ENCODE measurements at regions not wholly inside any gene's neighbourhood (a gene's known extent, or its start where the extent isn't known, plus 50 kb on each side); places are given as distances from the start of the nearest gene placed in this dataset.

- TF ChIP-seq CTCF (conservative IDR thresholded peaks at IDR 0.05; ENCODE audit: low read depth, low read length): no peak
- no peak for TF ChIP-seq POLR2A (IDR thresholded peaks at IDR 0.05; ENCODE audit: low read depth, low read length)
- no peak for TF ChIP-seq CHD1 (IDR thresholded peaks at IDR 0.05; ENCODE audit: low read depth, low read length)
- no peak for TF ChIP-seq SMC3 (IDR thresholded peaks at IDR 0.05; ENCODE audit: low read depth, low read length)
- TF ChIP-seq FOS (IDR thresholded peaks at IDR 0.05; ENCODE audit: low read depth, low read length): no peak
- TF ChIP-seq BHLHE40 (IDR thresholded peaks at IDR 0.05; ENCODE audit: low read depth, low read length): no peak
- TF ChIP-seq USF2 (IDR thresholded peaks at IDR 0.05; ENCODE audit: low read depth, low read length): no peak
- no peak for TF ChIP-seq RAD21 (IDR thresholded peaks at IDR 0.05; ENCODE audit: low read length)
- TF ChIP-seq NFE2L2 (IDR thresholded peaks at IDR 0.05; ENCODE audit: low read depth, low read length): no peak
- TF ChIP-seq CEBPB (IDR thresholded peaks at IDR 0.05; ENCODE audit: low read depth, low read length): no peak
- TF ChIP-seq RFX5 (IDR thresholded peaks at IDR 0.05; ENCODE audit: low read depth, low read length): no peak
- TF ChIP-seq ELK1 (IDR thresholded peaks at IDR 0.05; ENCODE audit: borderline replicate concordance, low read depth, low read length): no peak
- no peak for TF ChIP-seq MXI1 (IDR thresholded peaks at IDR 0.05; ENCODE audit: borderline replicate concordance, low read depth, low read length)
Measured at GRCh38 chr13:22883262-22883840, 297.4 kb upstream of the SGCG start.
